Natural killer cell (primary cell): ENCODE measurements at regions not wholly inside any gene's neighbourhood (a gene's known extent, or its start where the extent isn't known, plus 50 kb on each side); places are given as distances from the start of the nearest gene placed in this dataset.

Source experiments
- ATAC-seq, 3 donors: fragments of 150-1000 bp in 2 of 3; fragments of 200-7000 bp in 1 of 3; cut with Tn5 transposase; 1 replicate in 1 of 3; 2 replicates in 2 of 3; pipeline ENCODE4 v1.10.0; 2021; ENCODE audit warnings: mild to moderate bottlenecking in 2 of 3, moderate library complexity in 2 of 3
- DNase-seq, 2 donors: peaks; one replicate each; pipeline versions ENCODE4 v3.0.0 to v3.0.0-alpha.2; 2013 to 2021; ENCODE audit warnings: mixed read lengths in 1 of 2
- H3K27ac ChIP-seq: one replicate; pipeline ENCODE4 v1.5.1; 2013; ENCODE audit warnings: mild to moderate bottlenecking, low read length
- H3K27me3 ChIP-seq: one replicate; pipeline ENCODE4 v1.6.1; 2013; ENCODE audit warnings: low read length; ENCODE audit not compliant: control insufficient read depth, insufficient read depth
- H3K36me3 ChIP-seq: one replicate; pipeline ENCODE4 v1.6.1; 2013; ENCODE audit warnings: low read length; ENCODE audit not compliant: control insufficient read depth, insufficient read depth
- H3K4me1 ChIP-seq: one replicate; pipeline ENCODE4 v1.6.1; 2013; ENCODE audit warnings: low read length; ENCODE audit not compliant: control insufficient read depth, insufficient read depth
- H3K4me3 ChIP-seq: one replicate; pipeline ENCODE4 v1.5.1; 2013; ENCODE audit warnings: low read length
- H3K9me3 ChIP-seq: one replicate; pipeline ENCODE4 v1.6.1; 2013; ENCODE audit warnings: low read length; ENCODE audit not compliant: control insufficient read depth, insufficient read depth
- H3K27ac Mint-ChIP-seq, 2 donors: one replicate each; pipeline ENCODE4 v1.8.0; 2022; ENCODE audit warnings: mild to moderate bottlenecking in 2 of 2, mixed read lengths in 2 of 2, moderate library complexity in 1 of 2
- H3K27me3 Mint-ChIP-seq, 2 donors: one replicate each; pipeline ENCODE4 v1.8.0; 2022; ENCODE audit warnings: low read depth in 2 of 2, mixed read lengths in 2 of 2
- H3K36me3 Mint-ChIP-seq: one replicate; pipeline ENCODE4 v1.8.0; 2022; ENCODE audit warnings: mixed read lengths
- H3K4me1 Mint-ChIP-seq, 2 donors: one replicate each; pipeline ENCODE4 v1.8.0; 2022; ENCODE audit warnings: mixed read lengths in 2 of 2
- H3K4me3 Mint-ChIP-seq: one replicate; pipeline ENCODE4 v1.8.0; 2022; ENCODE audit warnings: mild to moderate bottlenecking, moderate library complexity, mixed read lengths
- H3K9me3 Mint-ChIP-seq, 2 donors: one replicate each; pipeline ENCODE4 v1.8.0; 2022; ENCODE audit warnings: mixed read lengths in 2 of 2
- WGBS: methylation state at CpG from one replicate; pipeline ENCODE4 v1.1.7; 2013; ENCODE audit warnings: missing lambda C conversion rate; ENCODE audit not compliant: insufficient coverage; 5-methylcytosine and 5-hydroxymethylcytosine counted together
- intact Hi-C: fragments of 100-400 bp; cut with micrococcal nuclease; formaldehyde crosslinking; loops from one replicate; pipeline ENCODE4 v1.14.2; 2022
- TF ChIP-seq, protein P1 (sequence below): fragments of 200-600 bp; IDR thresholded peaks from one replicate; pipeline ENCODE4 v1.8.0; 2022; ENCODE audit warnings: antibody characterized with exemption

GRCh38 chrX:129039176-129039575 is 484.1 kb downstream of the SMARCA1 start:
- no peaks in the 10 kb centered on the region for H3K36me3 Mint-ChIP-seq
- ATAC-seq = no peak
- Histone ChIP-seq H3K27ac (no peak overlapping the region), H3K27me3 (no peaks in the 10 kb centered on the region), H3K36me3 (no peaks in the 10 kb centered on the region), H3K4me3 (no peak overlapping the region), H3K4me1 (no peaks in the 10 kb centered on the region), H3K9me3 (no peaks in the 10 kb centered on the region)
- no peak overlapping the region for H3K4me3 Mint-ChIP-seq
- TF ChIP-seq, protein P1, sequence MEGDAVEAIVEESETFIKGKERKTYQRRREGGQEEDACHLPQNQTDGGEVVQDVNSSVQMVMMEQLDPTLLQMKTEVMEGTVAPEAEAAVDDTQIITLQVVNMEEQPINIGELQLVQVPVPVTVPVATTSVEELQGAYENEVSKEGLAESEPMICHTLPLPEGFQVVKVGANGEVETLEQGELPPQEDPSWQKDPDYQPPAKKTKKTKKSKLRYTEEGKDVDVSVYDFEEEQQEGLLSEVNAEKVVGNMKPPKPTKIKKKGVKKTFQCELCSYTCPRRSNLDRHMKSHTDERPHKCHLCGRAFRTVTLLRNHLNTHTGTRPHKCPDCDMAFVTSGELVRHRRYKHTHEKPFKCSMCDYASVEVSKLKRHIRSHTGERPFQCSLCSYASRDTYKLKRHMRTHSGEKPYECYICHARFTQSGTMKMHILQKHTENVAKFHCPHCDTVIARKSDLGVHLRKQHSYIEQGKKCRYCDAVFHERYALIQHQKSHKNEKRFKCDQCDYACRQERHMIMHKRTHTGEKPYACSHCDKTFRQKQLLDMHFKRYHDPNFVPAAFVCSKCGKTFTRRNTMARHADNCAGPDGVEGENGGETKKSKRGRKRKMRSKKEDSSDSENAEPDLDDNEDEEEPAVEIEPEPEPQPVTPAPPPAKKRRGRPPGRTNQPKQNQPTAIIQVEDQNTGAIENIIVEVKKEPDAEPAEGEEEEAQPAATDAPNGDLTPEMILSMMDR = no peak
- no peaks in the 10 kb centered on the region for H3K27me3 Mint-ChIP-seq
- H3K27ac Mint-ChIP-seq = no peak overlapping the region
- no peaks in the 10 kb centered on the region for H3K4me1 Mint-ChIP-seq
- DNase-seq = no peak
- intact Hi-C loops = no loop called here
- H3K9me3 Mint-ChIP-seq = no peaks in the 10 kb centered on the region
- WGBS = 87% methylated on average over 7 of the region's 7 CpGs

DNA sequence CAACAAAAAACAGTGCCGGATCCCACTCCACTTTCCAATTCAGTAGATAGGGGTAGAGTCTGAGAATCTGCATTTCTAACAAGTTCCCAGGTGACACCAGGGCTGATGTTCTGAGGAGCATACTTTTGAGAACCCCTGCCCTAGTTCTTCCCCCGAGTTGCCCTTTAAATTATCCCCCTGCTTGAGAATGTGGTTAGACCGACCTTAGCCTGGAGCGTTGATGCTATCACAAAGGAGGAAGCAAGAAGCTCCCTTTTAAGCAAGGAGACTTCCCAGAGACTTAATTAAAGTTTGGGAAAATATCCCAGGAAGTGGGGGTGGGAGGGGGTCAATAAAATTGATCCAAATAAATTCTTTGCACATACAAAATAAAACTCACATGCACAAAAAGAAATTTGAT is 485.9 kb downstream of the SMARCA1 start:
- intact Hi-C loops = no loop called here
- no peak for DNase-seq
- H3K4me3 Mint-ChIP-seq = no peak overlapping the region

DNA sequence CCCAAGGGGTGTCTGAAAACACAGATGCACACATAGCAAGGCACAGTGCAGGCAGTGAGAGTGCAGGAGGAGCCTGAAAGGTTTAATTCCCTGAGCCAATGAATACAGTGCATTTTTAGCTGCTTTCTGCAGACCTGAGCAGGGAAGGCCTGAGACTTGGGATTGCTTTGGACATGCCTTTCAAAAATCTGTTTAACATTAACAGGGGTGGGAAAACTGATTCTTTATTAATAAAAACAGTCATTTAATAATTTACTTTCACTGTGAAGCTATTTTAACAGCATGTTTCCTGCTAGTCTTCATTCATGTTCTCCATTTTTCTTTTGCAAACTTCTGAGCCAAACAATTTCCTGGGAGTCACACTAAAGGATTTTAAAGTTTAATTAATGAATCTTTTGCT is 488.1 kb downstream of the SMARCA1 start:
- Mint-ChIP-seq H3K9me3 (no peaks in the 10 kb centered on the region), H3K36me3 (no peaks in the 10 kb centered on the region), H3K27ac (no peak overlapping the region), H3K4me1 (no peaks in the 10 kb centered on the region), H3K27me3 (no peaks in the 10 kb centered on the region), H3K4me3 (no peak overlapping the region)
- Histone ChIP-seq H3K36me3 (no peaks in the 10 kb centered on the region), H3K4me3 (no peak overlapping the region), H3K27me3 (no peaks in the 10 kb centered on the region), H3K4me1 (no peaks in the 10 kb centered on the region), H3K27ac (no peak overlapping the region), H3K9me3 (no peaks in the 10 kb centered on the region)
- intact Hi-C loops = no loop called here
- DNase-seq (no peak), ATAC-seq (no peak)
- TF ChIP-seq, protein P1 = no peak

More for the DNA sequence above, 485.9 kb downstream of the SMARCA1 start:
- 80% methylated on average over 1 of the region's 4 CpGs for WGBS
- no peaks in the 10 kb centered on the region for H3K36me3 ChIP-seq
- no peak overlapping the region for H3K27ac ChIP-seq
- Mint-ChIP-seq H3K27ac (no peak overlapping the region), H3K4me1 (no peaks in the 10 kb centered on the region), H3K36me3 (no peaks in the 10 kb centered on the region), H3K9me3 (no peaks in the 10 kb centered on the region), H3K27me3 (no peaks in the 10 kb centered on the region)
- H3K9me3 ChIP-seq = no peaks in the 10 kb centered on the region
- H3K27me3 ChIP-seq = no peaks in the 10 kb centered on the region
- no peaks in the 10 kb centered on the region for H3K4me1 ChIP-seq
- TF ChIP-seq, protein P1 = no peak
- H3K4me3 ChIP-seq = no peak overlapping the region
- no peak for ATAC-seq

DNA sequence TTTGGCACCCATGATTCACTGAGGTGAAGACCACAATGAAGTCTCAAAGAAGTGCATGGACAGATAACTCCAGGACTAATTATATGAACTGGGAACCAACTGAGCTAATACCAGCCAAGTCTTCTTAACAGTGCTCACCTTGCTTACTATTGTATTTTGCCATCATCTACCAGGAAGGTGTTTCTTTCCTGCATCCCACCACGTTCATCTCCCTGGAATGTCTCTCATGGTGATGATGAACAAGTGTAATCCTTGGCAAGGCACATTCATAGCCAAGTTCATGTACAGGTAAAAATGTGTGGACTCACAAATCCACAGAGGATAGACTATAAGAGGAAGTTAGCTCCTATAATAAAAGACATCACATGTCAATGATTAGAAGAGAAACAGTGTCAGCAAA is 489.1 kb downstream of the SMARCA1 start:
- Histone ChIP-seq H3K4me1 (no peaks in the 10 kb centered on the region), H3K4me3 (no peak overlapping the region), H3K9me3 (no peaks in the 10 kb centered on the region), H3K27me3 (no peaks in the 10 kb centered on the region), H3K27ac (no peak overlapping the region), H3K36me3 (no peaks in the 10 kb centered on the region)
- Mint-ChIP-seq H3K4me1 (no peaks in the 10 kb centered on the region), H3K9me3 (no peaks in the 10 kb centered on the region), H3K27me3 (no peaks in the 10 kb centered on the region), H3K4me3 (no peak overlapping the region), H3K36me3 (no peaks in the 10 kb centered on the region), H3K27ac (no peak overlapping the region)
- DNase-seq = no peak
- intact Hi-C loops = no loop called here
- no peak for ATAC-seq
- WGBS = no CpG with 5 or more reads among the region's 1 CpG
- TF ChIP-seq, protein P1 = no peak
